ENCODE measurements at regions not wholly inside any gene's neighbourhood (a gene's known extent, or its start where the extent isn't known, plus 50 kb on each side); places are given as distances from the start of the nearest gene placed in this dataset.
"Not testable (repeated sequence)": the region's sequence is repeated elsewhere in the genome, so short reads cannot be mapped to it uniquely, and the experiment has no call there.

DNA sequence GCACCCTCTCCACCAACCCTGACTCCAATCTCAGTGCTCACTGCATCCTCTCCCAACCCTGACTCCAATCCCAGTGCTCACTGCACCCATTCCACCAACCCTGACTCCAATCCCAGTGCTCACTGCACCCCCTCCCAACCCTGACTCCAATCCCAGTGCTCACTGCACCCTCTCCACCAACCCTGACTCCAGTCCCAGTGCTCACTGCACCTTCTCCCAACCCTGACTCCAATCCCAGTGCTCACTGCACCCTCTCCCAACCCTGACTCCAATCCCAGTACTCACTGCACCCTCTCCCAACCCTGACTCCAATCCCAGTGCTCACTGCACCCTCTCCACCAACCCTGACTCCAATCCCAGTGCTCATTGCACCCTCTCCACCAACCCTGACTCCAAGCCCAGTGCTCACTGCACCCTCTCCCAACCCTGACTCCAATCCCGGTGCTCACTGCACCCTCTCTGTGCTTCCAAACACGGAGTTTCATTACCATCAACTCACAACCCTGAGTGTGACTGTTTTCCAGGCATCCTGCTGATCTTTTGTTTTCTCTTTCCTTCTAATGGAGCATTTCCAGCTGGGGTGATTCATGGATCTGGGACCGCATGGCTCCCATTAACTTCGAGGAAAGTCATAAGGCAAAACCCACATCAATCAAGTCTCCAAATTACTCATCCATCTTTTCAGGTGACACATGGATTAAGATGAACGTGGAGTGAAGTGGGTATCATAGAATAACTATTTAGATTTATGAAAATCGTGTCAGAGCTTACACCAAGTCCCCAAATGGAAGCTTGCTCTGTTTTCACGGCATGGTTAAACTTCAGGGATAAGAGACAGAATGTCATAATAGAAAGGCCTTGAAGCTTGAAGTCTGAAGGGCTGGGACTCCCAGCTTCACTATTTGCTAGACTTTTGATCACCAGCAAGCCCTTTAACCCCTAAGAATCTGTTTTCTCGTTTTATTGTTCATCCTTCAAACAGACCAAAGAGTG is 135.3 kb upstream of the ZNF618 start:
- H3K27ac ChIP-seq (ENCODE audit: extremely low read depth, low read depth, low read length); H3K4me3 ChIP-seq (ENCODE audit: low read depth, low read length); POLR2A ChIA-PET; H3K9me3 ChIP-seq (ENCODE audit: control insufficient read depth, insufficient read depth, low read depth, low read length); H3K4me1 ChIP-seq (ENCODE audit: control insufficient read depth, insufficient read depth, low read length); H3K36me3 ChIP-seq (ENCODE audit: control insufficient read depth in 2 of 2, insufficient read depth in 1 of 2, low read length in 2 of 2): not testable (repeated sequence)
- TF ChIP-seq, protein P1, sequence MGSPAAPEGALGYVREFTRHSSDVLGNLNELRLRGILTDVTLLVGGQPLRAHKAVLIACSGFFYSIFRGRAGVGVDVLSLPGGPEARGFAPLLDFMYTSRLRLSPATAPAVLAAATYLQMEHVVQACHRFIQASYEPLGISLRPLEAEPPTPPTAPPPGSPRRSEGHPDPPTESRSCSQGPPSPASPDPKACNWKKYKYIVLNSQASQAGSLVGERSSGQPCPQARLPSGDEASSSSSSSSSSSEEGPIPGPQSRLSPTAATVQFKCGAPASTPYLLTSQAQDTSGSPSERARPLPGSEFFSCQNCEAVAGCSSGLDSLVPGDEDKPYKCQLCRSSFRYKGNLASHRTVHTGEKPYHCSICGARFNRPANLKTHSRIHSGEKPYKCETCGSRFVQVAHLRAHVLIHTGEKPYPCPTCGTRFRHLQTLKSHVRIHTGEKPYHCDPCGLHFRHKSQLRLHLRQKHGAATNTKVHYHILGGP (tag by site-specific recombination; IDR thresholded peaks at IDR 0.05): peak; percentile 93
- CTCF ChIA-PET: interaction anchor here (0.7 to 0.8 kb wide), 2 partner anchors 58 to 840 kb away, joined by 3 read pairs; no protein-coding TSS in a partner anchor

- Histone ChIP-seq H3K4me1 (ENCODE audit: control insufficient read depth, insufficient read depth, low read length) (no peaks in the 10 kb centered on the region), H3K36me3 (ENCODE audit: control insufficient read depth in 2 of 2, insufficient read depth in 1 of 2, low read length in 2 of 2) (no peaks in the 10 kb centered on the region), H3K9me3 (ENCODE audit: control insufficient read depth, insufficient read depth, low read depth, low read length) (no peaks in the 10 kb centered on the region), H3K27ac (ENCODE audit: extremely low read depth, low read depth, low read length) (no peak overlapping the region), H3K4me3 (ENCODE audit: low read depth, low read length) (no peak overlapping the region)
- POLR2A ChIA-PET: no interaction called here
- CTCF ChIA-PET: interaction anchor here (0.5 to 1.0 kb wide), 4 partner anchors 21 to 637 kb away, joined by 3 to 4 read pairs (median 3); no protein-coding TSS in a partner anchor
- TF ChIP-seq ZNF645 (tag by site-specific recombination; IDR thresholded peaks at IDR 0.05): no peak
- no peak for TF ChIP-seq ZNF670 (tag by site-specific recombination; IDR thresholded peaks at IDR 0.05; ENCODE audit: low read depth)
- no peak for TF ChIP-seq ZNF426 (tag by site-specific recombination; IDR thresholded peaks at IDR 0.05)
- no peak for TF ChIP-seq ZNF133 (tag by site-specific recombination; IDR thresholded peaks at IDR 0.05)
- no peak for TF ChIP-seq ZFP3 (tag by site-specific recombination; IDR thresholded peaks at IDR 0.05; ENCODE audit: low read depth)
Measured at GRCh38 chr9:113741886-113742854, 133.9 kb upstream of the ZNF618 start.

- no peak for TF ChIP-seq ZNF768 (tag by site-specific recombination; IDR thresholded peaks at IDR 0.05)
- no peaks in the 10 kb centered on the region for H3K36me3 ChIP-seq (ENCODE audit: control insufficient read depth in 2 of 2, insufficient read depth in 1 of 2, low read length in 2 of 2)
- CTCF ChIA-PET: interaction anchor here (0.5 kb wide), 1 partner anchor 384 kb away, joined by 4 read pairs; no protein-coding TSS in a partner anchor
- H3K9me3 ChIP-seq (ENCODE audit: control insufficient read depth, insufficient read depth, low read depth, low read length): no peaks in the 10 kb centered on the region
- H3K27ac ChIP-seq (ENCODE audit: extremely low read depth, low read depth, low read length): no peak overlapping the region
- POLR2A ChIA-PET: no interaction called here
- H3K4me3 ChIP-seq (ENCODE audit: low read depth, low read length): no peak overlapping the region
- H3K4me1 ChIP-seq (ENCODE audit: control insufficient read depth, insufficient read depth, low read length): no peaks in the 10 kb centered on the region
Measured at GRCh38 chr9:113742878-113743277, 133.2 kb upstream of the ZNF618 start.

DNA sequence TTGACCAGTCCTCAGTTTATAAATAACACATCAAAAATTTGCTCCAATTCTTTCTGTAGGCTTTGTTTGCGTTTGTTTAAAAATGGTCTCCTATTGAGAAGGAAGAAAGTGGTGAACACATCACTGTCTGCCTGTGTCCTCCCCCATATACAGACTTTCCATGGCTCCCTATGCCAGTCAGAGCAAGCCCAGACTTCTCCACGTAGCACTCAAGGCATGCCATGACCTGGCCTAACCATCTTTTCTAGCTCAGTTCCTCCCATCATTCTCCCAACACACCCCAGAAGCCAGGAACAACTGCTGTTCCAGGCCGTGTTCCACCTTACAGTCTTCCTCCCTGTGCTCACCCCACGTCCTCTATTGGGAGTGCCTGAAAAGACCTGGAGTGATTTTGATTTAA is 129.6 kb upstream of the ZNF618 start:
- TF ChIP-seq GLI2 (tag by site-specific recombination; IDR thresholded peaks at IDR 0.05; ENCODE audit: borderline replicate concordance, low read depth) (no peak), ZNF664 (tag by site-specific recombination; IDR thresholded peaks at IDR 0.05) (no peak), RBAK (tag by site-specific recombination; IDR thresholded peaks at IDR 0.05) (no peak), EGR2 (tag by site-specific recombination; IDR thresholded peaks at IDR 0.05; ENCODE audit: low read depth) (no peak), ZNF362 (tag by site-specific recombination; IDR thresholded peaks at IDR 0.05) (no peak), IKZF3 (tag by site-specific recombination; IDR thresholded peaks at IDR 0.05) (no peak), ZBTB48 (tag by site-specific recombination; IDR thresholded peaks at IDR 0.05) (no peak), ZNF623 (tag by site-specific recombination; IDR thresholded peaks at IDR 0.05) (no peak)
- TF ChIP-seq, protein P2, sequence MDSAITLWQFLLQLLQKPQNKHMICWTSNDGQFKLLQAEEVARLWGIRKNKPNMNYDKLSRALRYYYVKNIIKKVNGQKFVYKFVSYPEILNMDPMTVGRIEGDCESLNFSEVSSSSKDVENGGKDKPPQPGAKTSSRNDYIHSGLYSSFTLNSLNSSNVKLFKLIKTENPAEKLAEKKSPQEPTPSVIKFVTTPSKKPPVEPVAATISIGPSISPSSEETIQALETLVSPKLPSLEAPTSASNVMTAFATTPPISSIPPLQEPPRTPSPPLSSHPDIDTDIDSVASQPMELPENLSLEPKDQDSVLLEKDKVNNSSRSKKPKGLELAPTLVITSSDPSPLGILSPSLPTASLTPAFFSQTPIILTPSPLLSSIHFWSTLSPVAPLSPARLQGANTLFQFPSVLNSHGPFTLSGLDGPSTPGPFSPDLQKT (IDR thresholded peaks at IDR 0.05; ENCODE audit: borderline replicate concordance, low read depth, low read length): no peak
- TF ChIP-seq, protein P3, sequence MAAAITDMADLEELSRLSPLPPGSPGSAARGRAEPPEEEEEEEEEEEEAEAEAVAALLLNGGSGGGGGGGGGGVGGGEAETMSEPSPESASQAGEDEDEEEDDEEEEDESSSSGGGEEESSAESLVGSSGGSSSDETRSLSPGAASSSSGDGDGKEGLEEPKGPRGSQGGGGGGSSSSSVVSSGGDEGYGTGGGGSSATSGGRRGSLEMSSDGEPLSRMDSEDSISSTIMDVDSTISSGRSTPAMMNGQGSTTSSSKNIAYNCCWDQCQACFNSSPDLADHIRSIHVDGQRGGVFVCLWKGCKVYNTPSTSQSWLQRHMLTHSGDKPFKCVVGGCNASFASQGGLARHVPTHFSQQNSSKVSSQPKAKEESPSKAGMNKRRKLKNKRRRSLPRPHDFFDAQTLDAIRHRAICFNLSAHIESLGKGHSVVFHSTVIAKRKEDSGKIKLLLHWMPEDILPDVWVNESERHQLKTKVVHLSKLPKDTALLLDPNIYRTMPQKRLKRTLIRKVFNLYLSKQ (tag by site-specific recombination; IDR thresholded peaks at IDR 0.05; ENCODE audit: borderline replicate concordance): no peak
- no peaks in the 10 kb centered on the region for H3K36me3 ChIP-seq (ENCODE audit: control insufficient read depth in 2 of 2, insufficient read depth in 1 of 2, low read length in 2 of 2)
- H3K4me1 ChIP-seq (ENCODE audit: control insufficient read depth, insufficient read depth, low read length): no peaks in the 10 kb centered on the region
- H3K27ac ChIP-seq (ENCODE audit: extremely low read depth, low read depth, low read length): no peak overlapping the region
- ChIA-PET POLR2A (no interaction called here), CTCF (interaction anchor here (0.6 to 1.9 kb wide), 4 partner anchors 8 to 408 kb away, joined by 3 to 5 read pairs (median 4); no protein-coding TSS in a partner anchor)
- no peaks in the 10 kb centered on the region for H3K9me3 ChIP-seq (ENCODE audit: control insufficient read depth, insufficient read depth, low read depth, low read length)
- no peak overlapping the region for H3K4me3 ChIP-seq (ENCODE audit: low read depth, low read length)
